Femur (tissue), 1 donor: ENCODE measurements at regions not wholly inside any gene's neighbourhood (a gene's known extent, or its start where the extent isn't known, plus 50 kb on each side); places are given as distances from the start of the nearest gene placed in this dataset.

Experiments used
- DNase-seq: peaks from one replicate; pipeline ENCODE4 v3.0.0-alpha.2; 2017

- no peak for DNase-seq
These were observed 56.5 kb upstream of the JDP2 start for GRCh38 chr14:75371297-75371696.

DNA sequence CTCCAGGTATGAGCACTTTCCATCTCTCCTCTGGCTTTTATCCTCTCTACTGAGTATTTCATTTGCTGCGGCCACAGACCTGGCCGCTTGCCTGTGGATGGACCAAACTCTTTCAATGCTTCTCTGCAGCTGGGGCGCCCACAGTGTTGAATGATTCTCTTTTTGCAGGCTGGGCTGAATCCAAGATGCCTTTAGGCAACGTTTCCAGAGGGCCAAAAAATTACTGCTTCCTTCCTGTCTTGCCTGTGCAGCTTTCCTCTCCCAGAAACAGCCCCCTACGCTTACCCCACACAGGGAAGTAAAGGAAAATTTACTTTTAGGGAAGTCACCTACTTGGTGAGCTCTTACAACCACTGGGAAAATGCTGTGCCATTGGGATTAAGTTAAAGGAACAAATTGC, 55.6 kb upstream of the JDP2 start:
- peak; percentile 69 for DNase-seq

- no peak for DNase-seq
These were observed 54.7 kb upstream of the JDP2 start for GRCh38 chr14:75373133-75373532.

DNA sequence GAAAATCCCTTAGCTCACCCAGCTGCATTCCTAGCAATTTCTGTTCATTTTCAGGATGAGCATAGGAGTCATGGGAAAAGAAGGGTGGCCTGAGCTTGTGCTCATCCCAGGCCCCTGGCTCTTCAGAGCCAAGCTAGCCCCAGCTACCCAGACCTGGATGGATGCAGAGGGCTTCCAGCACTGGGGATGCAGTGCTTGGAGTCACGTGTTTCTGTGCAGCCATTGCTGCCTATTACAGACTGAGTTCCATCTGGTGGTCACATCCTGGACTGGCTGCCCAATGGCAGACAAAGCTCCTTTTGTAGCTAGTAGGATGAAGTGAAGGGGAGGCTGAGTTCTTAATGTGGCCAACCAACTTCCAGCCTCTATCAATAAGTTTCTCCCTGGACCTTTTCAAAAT, 54.2 kb upstream of the JDP2 start:
- no peak for DNase-seq

DNA sequence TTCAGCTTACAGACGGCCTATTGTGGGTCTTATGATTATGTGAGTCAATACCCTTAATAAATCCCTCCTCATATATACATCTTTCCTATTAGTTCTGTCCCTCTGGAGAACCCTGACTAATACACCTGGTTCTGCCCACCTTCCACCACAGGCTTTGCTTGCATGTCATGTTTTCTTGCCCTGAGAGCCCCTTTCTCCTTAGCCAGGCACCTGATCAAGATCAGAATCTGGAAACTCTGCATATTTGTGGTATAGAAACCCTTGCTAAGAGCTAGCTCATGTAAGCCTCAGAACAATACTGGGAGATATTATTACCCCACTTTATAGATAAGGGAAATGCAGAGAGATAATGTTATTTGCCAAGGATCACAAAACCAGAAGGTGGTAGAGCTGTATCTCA, 52.9 kb upstream of the JDP2 start:
- no peak for DNase-seq

GRCh38 chr14:75375983-75376382, 51.8 kb upstream of the JDP2 start:
- DNase-seq, result no peak
